Peyer's patch (tissue), 4 donors: ENCODE measurements at regions not wholly inside any gene's neighbourhood (a gene's known extent, or its start where the extent isn't known, plus 50 kb on each side); places are given as distances from the start of the nearest gene placed in this dataset.

Experiments used
- CTCF ChIP-seq, 6 experiments: fragments of 450-650 bp in 4 of 6; fragments of 200-600 bp in 2 of 6; sonication (generic) in 1 of 6; IDR thresholded peaks; one replicate each; pipeline ENCODE4 v1.5.1; 2017 to 2019; ENCODE audit warnings: antibody characterized with exemption in 6 of 6, mild to moderate bottlenecking in 3 of 6, moderate library complexity in 1 of 6
- POLR2A ChIP-seq, 2 donors: fragments of 450-650 bp; IDR thresholded peaks; one replicate each; pipeline ENCODE4 v1.5.1; 2017; ENCODE audit warnings: antibody characterized with exemption in 2 of 2, mild to moderate bottlenecking in 2 of 2, moderate library complexity in 2 of 2

- TF ChIP-seq POLR2A (IDR thresholded peaks at IDR 0.05) = no peak
- TF ChIP-seq CTCF (IDR thresholded peaks at IDR 0.05) = no peak
These were observed 103.0 kb upstream of the KLF6 start for GRCh38 chr10:3887885-3888476.
